HT1080 (cell line): ENCODE measurements at regions not wholly inside any gene's neighbourhood (a gene's known extent, or its start where the extent isn't known, plus 50 kb on each side); places are given as distances from the start of the nearest gene placed in this dataset.
A peak's percentile ranks its signal among the peaks of the same experiment; 100 is the strongest.
"Not testable (repeated sequence)": the region's sequence is repeated elsewhere in the genome, so short reads cannot be mapped to it uniquely, and the experiment has no call there.

Experiments used
- DNase-seq: peaks from one replicate; pipeline ENCODE4 v3.0.0-alpha.2; 2015; ENCODE audit warnings: low read depth

DNA sequence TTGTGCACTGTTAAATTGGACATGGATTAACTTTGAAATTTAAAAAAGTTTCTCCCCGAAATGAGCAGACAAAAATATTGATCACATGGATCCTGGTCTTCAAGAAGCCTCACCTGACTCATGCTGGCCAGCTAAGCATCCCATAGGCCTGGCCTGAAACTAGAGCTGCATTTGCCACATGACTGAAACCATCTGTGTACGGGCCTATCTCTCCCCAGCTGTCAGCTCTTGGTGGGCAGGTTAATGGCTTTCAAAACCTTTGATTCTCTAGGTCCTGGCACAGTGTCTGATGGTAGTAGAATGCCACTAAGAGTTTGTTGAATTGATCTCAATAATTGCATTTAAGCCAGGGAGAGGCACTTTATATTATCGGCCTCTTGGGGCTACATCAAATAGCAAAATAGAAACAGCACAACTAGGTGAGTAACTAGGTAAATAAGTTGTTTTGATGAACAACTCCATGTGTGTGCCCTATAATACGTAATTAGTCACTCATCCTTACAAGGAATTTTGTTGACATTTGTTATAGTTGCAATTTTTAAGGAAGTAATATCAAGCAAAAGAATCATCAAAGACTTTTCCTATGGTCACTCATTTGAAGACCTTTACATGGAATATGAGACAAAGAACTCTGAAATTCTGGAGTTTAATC lies 251.1 kb downstream of the SP3 start:
- no peak for DNase-seq

DNA sequence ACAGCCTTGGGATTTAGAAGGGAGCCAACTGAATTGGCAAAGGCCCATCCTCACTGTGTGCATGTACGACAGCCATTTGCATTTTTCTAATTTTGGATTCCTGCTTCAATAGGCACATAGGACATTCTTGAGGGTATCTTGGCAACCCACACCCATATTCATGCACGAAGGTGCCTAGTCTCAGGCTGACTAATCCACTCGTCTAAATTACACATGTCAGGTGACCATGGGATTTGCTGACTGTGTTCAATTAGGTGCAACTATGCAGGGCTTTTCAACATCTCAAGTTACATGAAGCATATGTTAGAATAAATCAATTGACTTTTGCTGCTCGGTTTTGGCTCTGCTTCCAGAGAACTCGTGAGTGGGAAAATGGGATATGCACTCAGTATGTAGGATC lies 249.7 kb downstream of the SP3 start:
- DNase-seq: peak; percentile 23

DNA sequence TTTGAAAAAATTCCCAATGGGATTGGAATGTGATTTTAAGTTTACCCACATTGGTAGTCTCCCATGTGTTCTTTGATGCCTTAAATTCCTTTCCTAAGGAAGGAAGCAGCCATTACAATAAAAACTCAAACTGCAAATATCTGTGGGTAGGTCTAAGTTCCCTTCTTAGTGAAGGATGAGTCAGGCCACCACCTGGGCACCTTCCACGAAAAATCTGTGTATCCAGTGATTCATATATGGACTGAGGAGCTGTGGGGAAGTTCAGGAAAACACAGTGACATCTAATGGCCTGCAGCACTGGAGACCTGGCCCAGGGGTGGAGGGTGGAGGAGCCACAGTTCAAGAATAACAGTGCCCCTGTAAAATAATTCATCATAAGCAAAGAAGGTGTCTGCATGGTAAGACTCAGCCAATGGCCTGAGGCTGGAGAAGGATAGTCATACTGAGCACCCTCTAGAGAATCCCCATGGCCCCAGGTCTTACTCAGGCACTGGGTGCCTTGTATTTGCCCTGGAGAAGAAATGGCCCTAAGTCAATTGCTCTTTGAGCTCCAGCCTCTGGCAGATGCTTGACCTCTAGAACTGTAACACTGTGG lies 248.6 kb downstream of the SP3 start:
- DNase-seq: peak; percentile 72

DNA sequence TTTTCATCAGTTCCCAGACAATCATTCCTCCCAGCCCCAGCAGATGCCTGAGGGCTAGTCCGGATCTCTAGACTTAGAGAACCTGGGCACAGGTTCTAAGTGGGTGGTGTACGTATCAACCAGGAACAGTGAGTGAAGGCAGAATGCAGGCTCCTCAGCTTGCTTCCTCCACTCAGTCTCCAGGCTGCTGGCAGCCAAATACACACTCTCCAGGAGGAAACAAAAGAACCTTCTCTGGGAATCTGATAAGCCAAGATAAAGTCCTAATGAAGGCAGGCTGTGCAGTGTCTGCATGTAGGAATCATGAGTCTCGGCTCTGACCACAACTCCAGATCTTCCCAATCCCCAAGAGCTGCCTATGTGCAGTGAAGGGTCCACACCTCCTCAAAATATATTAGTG lies 245.7 kb downstream of the SP3 start:
- no peak for DNase-seq

DNA sequence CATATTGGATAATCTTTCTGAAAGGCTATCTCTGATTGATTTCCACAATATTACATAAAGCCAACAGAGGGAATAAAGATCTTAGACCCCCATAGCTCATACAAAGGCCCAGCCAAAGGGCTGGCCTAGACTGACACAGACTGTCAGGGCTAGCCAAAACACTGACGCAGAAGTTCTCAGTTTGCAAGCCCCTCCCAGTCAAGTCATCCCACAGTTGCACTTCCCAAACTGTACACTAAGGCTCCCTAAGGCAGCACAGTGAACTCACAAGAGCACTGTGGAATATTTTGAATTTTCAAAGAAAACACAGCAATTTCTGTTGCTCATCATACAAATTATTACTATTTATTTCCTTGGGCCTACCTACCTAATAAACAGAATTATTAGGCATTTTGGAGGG lies 244.9 kb downstream of the SP3 start:
- peak; percentile 44 for DNase-seq

DNA sequence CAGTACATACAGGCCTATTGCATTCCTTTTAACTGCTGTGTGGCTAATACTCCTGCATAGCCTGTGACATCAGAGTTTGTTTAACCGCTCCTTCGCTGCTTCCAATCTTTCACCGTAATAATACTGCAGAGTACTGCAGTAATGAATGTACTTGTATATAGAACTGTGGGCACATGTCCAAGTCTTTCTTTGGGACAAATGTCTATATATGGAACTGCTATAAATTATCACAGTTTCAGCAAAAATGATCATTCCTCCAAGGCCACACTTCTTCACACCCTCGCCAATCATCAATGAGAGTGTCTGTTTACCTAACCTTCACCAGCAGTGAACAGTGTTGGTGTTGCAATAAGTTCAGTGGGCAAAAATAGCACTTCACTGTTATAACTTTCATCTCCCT lies 230.4 kb downstream of the SP3 start:
- no peak for DNase-seq

DNA sequence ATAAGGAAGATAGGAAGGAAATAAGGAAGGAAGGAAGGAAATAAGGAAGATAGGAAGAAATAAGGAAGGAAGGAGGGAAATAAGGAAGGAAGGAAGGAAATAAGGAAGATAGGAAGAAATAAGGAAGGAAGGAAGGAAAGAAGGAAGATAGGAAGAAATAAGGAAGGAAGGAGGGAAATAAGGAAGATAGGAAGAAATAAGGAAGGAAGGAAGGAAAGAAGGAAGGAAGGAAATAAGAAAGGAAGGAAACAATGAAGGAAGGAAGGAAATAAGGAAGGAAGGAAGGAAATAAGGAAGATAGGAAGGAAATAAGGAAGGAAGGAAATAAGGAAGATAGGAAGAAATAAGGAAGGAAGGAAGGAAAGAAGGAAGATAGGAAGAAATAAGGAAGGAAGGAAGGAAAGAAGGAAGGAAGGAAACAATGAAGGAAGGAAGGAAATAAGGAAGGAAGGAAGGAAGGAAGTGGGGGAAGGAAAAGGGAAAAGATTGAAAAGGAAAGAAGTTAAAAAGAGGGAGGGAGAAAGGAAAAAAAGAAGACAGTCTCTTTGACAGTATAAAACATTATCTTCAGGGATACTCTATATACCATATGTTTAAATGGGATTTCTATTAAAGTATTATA lies 227.1 kb downstream of the SP3 start:
- not testable (repeated sequence) for DNase-seq

DNA sequence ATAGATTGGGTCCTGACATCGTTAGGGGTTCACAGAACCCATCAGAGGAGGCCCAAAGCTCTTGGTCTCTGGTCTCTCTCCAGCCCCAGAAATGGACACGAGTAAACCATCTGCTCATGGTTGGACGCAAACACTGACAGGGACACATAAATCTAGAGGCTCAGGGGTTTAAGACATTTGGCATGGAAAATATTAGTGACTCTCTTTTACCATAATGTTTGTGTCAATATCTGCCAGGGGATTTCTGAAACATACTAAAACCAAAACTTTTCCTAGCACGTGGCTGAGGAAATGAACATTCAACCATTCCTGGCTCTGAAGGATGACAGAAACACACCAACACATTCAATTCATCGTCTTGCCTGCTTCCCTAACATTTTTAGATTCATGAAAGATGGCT lies 226.2 kb downstream of the SP3 start:
- DNase-seq: no peak

DNA sequence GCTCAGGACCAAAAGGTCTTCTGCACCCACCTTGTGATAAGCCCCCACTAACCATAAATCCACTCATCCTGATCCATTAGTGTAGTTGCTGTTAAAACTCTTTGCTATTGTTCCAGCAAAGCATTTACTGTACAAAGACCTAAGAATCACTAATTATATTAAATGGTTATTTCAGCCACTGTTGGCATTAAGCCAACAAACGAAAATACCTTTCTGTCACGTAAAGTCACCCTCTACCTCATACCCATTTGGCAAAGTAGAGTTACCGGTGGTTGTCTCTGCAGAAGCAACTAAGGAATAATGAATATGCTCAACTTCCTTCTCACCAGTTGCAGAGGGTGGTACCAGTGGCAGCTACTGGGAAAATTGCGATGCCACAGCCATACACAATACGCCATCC lies 224.5 kb downstream of the SP3 start:
- no peak for DNase-seq

DNA sequence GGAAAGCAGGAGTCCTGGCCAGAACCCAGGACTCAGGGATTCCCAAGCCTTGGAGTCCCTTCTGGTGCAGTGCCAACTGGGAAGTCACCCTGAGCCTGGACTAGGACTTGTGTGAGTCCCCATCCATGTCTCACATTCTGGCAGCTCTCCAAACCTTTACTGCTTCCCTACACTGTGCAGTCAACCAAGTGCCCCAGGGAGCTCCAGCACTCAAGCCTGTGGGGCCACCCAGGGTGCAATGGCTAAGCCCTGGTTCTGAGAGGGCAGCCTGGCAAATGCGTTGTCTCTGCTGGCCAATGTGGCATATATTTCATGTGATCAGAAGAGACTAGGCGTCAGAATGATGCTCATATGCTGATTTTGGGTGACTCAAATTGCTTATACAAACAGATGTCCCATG lies 223.4 kb downstream of the SP3 start:
- DNase-seq: no peak

DNA sequence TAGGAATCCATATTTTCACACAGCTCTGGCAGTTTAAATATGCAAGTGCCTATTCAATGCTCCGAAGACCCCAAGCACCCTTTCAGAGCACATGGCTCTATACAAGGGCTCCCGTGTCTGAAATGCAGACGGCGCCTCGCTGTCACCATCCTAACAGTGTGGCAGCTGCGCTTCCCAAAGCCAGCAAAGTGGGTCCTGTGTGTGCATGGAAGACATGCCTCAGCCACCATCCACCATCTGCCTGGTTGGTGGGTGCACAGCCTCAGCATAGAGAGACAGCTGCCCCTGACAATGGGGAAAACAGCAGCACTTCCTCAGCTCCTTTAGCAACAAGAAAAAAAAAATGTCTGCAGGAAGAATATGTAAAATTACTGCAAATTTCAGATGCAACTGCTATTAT lies 218.1 kb downstream of the SP3 start:
- no peak for DNase-seq

DNA sequence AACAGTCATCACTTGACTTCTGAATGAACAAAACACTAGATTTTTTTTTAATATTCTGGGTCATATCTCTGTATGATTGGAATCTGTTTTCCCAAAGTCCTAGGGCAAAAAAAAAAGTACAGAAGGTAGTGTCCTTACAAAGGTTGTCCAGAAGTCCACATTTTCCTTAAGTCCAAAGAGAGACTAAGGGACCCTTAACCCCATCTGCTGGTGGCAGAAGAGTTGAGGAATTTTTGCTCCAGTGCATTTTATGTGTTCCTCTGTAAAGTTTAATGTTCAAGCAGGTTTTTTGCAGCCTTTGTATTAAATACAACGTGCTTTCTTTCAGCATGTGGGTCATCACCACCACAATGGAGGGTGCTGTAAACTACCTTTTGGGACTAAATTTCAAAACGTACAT lies 215.9 kb downstream of the SP3 start:
- peak; percentile 45 for DNase-seq

DNA sequence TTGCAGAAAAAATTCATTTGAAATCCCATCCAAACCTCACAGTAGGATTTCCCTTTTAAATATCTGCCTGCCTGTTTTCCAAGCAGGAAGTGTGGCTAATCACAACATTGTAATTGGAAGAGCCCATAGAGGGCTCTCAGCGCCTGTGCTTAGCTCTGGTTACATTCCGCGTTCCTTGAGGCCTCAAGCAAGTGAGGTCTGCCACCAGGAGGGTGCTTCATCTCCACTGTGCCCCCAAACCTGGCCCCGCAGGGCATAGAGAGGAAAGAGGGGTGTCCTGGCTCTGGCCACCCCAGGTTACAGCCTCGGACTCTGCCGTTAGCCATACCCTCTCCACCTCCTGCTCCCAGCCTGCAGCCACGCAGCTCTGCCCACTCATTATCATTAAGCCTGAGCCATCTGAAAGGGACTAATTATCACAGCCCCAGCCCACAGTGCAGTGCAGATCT lies 214.8 kb downstream of the SP3 start:
- no peak for DNase-seq

DNA sequence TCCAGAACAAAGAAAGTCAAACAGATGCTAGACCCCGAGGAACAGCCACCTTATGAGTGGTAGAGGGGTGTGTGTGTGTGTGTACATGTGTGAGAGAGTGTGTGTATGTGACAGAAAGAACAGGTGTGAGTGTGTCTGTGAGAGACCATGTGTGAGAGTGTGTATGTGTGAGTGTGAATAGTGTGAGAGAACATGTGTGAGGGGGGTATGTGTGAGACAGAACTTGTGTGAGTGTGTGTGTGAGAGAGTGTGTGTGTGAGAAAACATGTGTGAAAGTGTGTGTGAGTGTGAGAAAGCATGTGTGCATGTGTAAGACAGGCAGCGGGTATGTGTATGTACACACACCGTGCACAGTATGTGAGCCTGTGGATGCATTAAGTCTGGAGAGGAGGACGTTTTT lies 214.3 kb downstream of the SP3 start:
- DNase-seq: no peak

DNA sequence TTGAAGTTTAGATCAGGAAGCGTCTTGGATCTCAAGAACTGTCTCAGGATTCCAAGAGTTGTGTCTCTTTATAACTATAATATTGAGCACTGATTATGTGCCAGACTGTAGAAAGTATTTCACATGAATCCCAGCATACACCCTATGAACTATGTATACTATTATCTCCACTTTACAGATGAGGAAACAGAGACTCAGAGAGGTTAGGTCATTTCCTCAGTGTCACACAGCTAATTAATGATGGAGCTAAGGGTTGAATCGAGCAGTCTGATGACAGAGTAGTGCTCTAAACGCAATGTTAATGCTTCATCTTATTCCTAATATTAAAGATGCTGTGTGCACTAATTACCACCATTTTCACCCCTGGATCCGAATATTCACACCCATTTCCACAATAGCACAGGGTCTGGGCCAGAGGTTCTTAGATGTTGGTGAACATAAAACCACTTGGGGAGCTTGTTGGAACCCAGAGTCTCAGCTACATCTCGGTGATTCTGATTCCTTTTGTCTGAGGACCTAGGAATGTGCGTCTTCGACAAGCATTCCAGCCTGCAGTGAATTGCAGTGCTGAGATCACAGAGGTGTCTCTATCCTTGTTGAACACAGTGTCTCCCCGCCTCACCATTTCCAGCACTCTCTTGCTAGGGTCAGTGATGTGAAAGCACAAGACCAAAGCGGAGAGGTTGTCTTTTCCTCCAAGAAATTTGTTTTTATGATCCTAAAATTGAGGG lies 213.8 kb downstream of the SP3 start:
- no peak for DNase-seq

DNA sequence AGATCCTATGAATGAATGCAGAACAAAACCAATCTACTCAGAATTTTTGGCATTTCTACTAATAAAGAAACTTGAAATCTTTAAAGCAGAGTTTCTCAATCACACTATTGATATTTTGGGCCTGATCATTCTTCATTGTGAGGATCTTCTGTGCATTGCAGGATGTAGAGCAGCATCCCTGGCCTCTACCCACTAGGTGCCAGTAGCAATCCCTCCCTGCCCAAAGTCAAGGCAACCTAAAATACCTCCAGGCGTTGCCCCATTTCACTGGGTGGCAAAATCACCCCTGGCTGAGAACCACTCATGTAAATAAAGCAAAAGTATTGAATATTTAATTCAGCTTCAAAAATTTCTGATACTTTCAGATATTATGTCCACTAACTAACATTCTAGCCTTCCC lies 213.0 kb downstream of the SP3 start:
- no peak for DNase-seq

DNA sequence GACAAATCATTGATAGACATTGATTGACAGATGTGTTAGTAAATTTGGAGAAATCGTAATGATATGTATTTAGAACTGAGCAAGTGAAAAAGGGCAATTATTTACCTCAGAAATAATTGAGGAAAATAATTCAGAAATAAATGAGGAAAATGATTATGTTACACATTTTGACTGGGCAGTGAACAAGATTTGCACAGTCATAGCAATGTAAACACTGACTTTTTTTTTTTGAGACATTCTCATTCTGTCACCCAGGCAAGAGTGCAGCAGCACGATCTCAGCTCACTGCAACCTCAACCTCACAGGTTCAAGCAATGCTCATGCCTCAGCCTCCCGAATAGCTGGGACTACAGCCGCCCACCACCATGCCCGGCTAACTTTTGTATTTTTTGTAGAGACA lies 211.7 kb downstream of the SP3 start:
- DNase-seq: no peak

DNA sequence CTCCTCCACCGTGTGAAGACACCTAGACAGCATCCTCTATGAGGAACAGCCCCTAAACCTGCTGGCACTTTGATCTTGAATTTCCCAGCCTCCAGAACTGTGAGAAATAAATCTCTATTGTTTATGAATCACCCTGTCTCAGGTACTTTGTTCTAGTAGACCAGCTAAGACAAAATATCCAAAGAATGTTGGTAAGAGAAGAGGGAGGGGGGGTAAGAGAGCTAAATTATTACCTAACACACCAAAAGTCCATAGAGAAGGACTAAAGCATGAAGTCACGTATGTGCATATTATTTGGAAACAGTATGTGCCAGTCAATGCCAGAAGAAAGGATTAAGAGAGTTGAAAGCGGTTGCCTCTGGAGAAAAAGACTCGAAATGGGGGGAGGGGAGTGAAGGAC lies 211.0 kb downstream of the SP3 start:
- no peak for DNase-seq

DNA sequence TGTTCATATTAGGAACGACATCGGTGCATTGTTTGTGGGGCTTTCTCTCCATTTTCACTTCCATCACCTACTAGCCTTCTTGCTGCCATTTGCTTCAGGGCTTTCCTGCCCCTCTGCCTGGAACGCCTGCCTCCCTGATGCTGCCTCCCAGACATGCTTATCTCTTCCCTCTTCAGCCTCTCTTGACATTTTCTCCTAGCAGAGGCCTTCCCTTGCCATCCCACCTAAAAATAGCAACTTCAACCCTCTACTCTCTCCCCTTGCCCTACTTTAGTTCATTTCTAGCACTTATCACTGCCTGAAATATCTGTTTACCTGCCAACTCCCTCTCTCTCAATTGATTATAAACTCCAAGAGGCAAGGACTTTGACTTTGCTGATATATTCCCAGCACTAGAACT lies 210.3 kb downstream of the SP3 start:
- DNase-seq: no peak

DNA sequence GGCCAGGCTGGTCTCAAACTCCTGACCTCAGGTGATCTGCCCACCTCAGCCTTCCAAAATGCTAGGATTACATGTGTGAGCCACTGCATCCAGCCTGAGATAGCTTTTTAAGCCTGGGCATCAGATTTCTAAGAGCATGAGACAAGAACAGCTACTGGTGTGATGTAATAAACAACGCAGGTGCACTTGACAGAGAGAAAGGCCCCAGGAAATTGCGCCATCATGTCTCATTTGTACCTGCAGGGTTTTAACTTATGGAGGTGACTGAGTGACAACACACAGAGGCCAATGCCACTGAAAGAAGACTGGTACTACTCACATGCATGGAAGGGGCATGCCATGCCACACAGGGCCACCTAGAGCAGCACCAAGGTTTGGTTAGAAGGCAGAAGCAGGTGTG lies 209.4 kb downstream of the SP3 start:
- no peak for DNase-seq

DNA sequence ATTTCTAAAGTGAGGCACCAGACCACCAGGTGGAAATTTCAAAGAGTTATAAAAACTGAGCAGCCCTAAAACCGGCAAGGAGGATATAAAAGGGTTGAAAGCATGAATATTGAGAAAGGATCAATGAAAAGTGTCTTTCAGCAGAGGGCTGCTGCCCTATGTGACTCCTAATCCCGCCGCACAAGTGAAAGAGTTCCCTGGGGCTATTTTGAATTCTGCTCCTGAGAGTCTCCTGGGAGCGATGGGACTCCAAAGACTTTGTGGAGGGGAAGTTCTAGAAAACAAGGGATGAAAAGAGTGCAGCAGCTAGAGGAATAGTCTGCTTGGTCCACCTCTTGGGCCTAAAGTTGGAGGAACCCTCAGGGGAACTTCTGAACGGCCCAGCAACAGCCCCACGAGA lies 205.2 kb downstream of the SP3 start:
- no peak for DNase-seq

DNA sequence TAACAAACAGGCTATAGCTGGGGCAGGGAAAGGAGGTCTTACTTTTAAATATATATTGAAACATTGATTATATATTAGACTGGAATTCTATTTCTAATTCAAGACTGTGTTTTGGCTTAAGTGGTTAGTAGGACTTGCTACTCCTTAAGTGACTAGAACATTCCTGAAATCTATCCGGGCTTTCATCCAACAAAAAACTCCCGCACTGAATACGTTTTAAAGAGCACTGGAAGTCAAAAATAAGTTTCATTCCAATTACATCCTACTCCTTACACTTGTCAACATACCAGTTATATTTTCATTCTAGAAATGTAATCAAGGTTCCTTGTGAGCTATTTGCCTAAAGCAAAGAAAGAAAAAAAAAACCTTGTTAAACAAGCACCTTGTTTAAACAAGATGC lies 204.6 kb downstream of the SP3 start:
- DNase-seq: no peak
